ENCODE measurements at regions not wholly inside any gene's neighbourhood (a gene's known extent, or its start where the extent isn't known, plus 50 kb on each side); places are given as distances from the start of the nearest gene placed in this dataset.

- TF ChIP-seq, protein P1, sequence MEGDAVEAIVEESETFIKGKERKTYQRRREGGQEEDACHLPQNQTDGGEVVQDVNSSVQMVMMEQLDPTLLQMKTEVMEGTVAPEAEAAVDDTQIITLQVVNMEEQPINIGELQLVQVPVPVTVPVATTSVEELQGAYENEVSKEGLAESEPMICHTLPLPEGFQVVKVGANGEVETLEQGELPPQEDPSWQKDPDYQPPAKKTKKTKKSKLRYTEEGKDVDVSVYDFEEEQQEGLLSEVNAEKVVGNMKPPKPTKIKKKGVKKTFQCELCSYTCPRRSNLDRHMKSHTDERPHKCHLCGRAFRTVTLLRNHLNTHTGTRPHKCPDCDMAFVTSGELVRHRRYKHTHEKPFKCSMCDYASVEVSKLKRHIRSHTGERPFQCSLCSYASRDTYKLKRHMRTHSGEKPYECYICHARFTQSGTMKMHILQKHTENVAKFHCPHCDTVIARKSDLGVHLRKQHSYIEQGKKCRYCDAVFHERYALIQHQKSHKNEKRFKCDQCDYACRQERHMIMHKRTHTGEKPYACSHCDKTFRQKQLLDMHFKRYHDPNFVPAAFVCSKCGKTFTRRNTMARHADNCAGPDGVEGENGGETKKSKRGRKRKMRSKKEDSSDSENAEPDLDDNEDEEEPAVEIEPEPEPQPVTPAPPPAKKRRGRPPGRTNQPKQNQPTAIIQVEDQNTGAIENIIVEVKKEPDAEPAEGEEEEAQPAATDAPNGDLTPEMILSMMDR (IDR thresholded peaks at IDR 0.05), result no peak
- TF ChIP-seq EP300 (IDR thresholded peaks at IDR 0.05) (no peak), POLR2AphosphoS5 (IDR thresholded peaks at IDR 0.05) (no peak), POLR2A (IDR thresholded peaks at IDR 0.05) (no peak)
These were observed 145.9 kb upstream of the TBX20 start for GRCh38 chr7:35399840-35400239.
